MM.1S (cell line): ENCODE measurements at regions not wholly inside any gene's neighbourhood (a gene's known extent, or its start where the extent isn't known, plus 50 kb on each side); places are given as distances from the start of the nearest gene placed in this dataset.

ENCODE experiments used
- DNase-seq: peaks from one replicate; pipeline ENCODE4 v3.0.0-alpha.2; 2015
- H2AFZ ChIP-seq: fragments of 300-600 bp; sonication (generic); 2 replicates; pipeline ENCODE4 v1.6.0; 2016; ENCODE audit warnings: antibody characterized with exemption, low read length
- H3F3A ChIP-seq: fragments of 300-600 bp; sonication (generic); 2 replicates; pipeline ENCODE4 v1.6.1; 2016; ENCODE audit warnings: mild to moderate bottlenecking, antibody characterized with exemption, low read length, moderate library complexity, mixed read lengths; ENCODE audit not compliant: insufficient read depth
- H3K27ac ChIP-seq: fragments of 300-600 bp; sonication (generic); 2 replicates; pipeline ENCODE4 v1.5.1; 2016; ENCODE audit warnings: mild to moderate bottlenecking, low read length
- H3K27me3 ChIP-seq: fragments of 300-600 bp; sonication (generic); replicated peaks from 2 replicates; pipeline ENCODE4 v1.6.0; 2016; ENCODE audit warnings: low read length; ENCODE audit not compliant: insufficient read depth
- H3K36me3 ChIP-seq: fragments of 300-600 bp; sonication (generic); replicated peaks from 2 replicates; pipeline ENCODE4 v1.6.1; 2016; ENCODE audit warnings: mild to moderate bottlenecking, low read length, mixed read lengths; ENCODE audit not compliant: insufficient read depth
- H3K4me1 ChIP-seq: fragments of 300-600 bp; sonication (generic); 2 replicates; pipeline ENCODE4 v1.6.1; 2016; ENCODE audit warnings: low read length, mixed read lengths
- H3K4me2 ChIP-seq: fragments of 300-600 bp; sonication (generic); 2 replicates; pipeline ENCODE4 v1.6.0; 2016; ENCODE audit warnings: low read depth, low read length
- H3K4me3 ChIP-seq: fragments of 300-600 bp; sonication (generic); 2 replicates; pipeline ENCODE4 v1.5.1; 2016; ENCODE audit warnings: low read length, mixed read lengths
- H3K79me2 ChIP-seq: fragments of 300-600 bp; sonication (generic); 2 replicates; pipeline ENCODE4 v1.6.1; 2016; ENCODE audit warnings: mixed run types, low read length, mixed read lengths
- H3K9ac ChIP-seq: fragments of 300-600 bp; sonication (generic); 2 replicates; pipeline ENCODE4 v1.6.1; 2016; ENCODE audit warnings: low read length, mixed read lengths
- H3K9me2 ChIP-seq: fragments of 300-600 bp; sonication (generic); replicated peaks from 2 replicates; pipeline ENCODE4 v1.6.1; 2016; ENCODE audit warnings: mild to moderate bottlenecking, low read length, mixed read lengths; ENCODE audit not compliant: insufficient read depth
- H3K9me3 ChIP-seq: fragments of 300-600 bp; sonication (generic); replicated peaks from 2 replicates; pipeline ENCODE4 v1.6.1; 2016; ENCODE audit warnings: mild to moderate bottlenecking, low read length, mixed read lengths; ENCODE audit not compliant: insufficient read depth
- H4K20me1 ChIP-seq: fragments of 300-600 bp; sonication (generic); 2 replicates; pipeline ENCODE4 v1.6.1; 2016; ENCODE audit warnings: mild to moderate bottlenecking, low read length, moderate library complexity, mixed read lengths; ENCODE audit not compliant: insufficient read depth
- CTCF ChIP-seq: fragments of 300-600 bp; sonication (generic); IDR thresholded peaks from 2 replicates; pipeline ENCODE4 v1.5.1; 2016; ENCODE audit warnings: antibody characterized with exemption, low read length, mixed read lengths
- EZH2 ChIP-seq: fragments of 300-600 bp; sonication (generic); optimal IDR thresholded peaks from 2 replicates; pipeline ENCODE3; 2017; ENCODE audit warnings: low read depth, mild to moderate bottlenecking, antibody characterized with exemption, low read length, mixed read lengths
- EZH2phosphoT487 ChIP-seq: fragments of 300-600 bp; sonication (generic); IDR thresholded peaks from 2 replicates; pipeline ENCODE4 v1.6.1; 2018; ENCODE audit warnings: antibody characterized with exemption, low read length

DNA sequence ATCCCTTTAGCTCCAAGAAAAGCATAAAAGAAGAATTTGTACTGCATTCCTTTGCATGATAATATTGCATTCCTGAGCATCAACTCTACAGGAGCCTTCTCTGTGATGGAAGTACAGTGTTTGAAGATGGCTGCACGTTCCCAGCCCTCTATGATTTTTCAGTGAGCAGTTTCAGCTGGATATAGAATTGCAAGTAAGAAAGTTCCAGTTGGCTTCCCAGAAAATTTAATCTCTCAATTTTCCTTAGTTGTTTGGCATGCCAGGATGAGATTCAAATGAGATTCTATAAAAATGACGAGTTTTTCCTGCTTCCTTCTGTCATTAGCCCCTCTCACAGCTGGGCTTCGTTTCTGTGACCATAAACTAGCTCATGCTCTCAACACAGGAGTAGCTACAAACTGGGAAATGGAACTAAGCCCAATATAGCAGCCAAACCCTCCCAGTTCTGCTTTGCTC lies 109.9 kb downstream of the TTC8 start:
- no peaks in the 10 kb centered on the region for H3K9me3 ChIP-seq
- no peak overlapping the region for H3K27ac ChIP-seq
- H3K9ac ChIP-seq: no peak overlapping the region
- H3K36me3 ChIP-seq: no peaks in the 10 kb centered on the region
- no peak for DNase-seq
- no peak overlapping the region for H3K4me2 ChIP-seq
- H3F3A ChIP-seq: no peaks in the 10 kb centered on the region
- H3K27me3 ChIP-seq: no peaks in the 10 kb centered on the region
- H2AFZ ChIP-seq: no peak overlapping the region
- no peak overlapping the region for H3K4me3 ChIP-seq
- no peaks in the 10 kb centered on the region for H4K20me1 ChIP-seq
- no peak for TF ChIP-seq EZH2
- no peak for TF ChIP-seq EZH2phosphoT487
- TF ChIP-seq CTCF: no peak
- no peaks in the 10 kb centered on the region for H3K79me2 ChIP-seq
- no peaks in the 10 kb centered on the region for H3K9me2 ChIP-seq
- H3K4me1 ChIP-seq: no peaks in the 10 kb centered on the region

DNA sequence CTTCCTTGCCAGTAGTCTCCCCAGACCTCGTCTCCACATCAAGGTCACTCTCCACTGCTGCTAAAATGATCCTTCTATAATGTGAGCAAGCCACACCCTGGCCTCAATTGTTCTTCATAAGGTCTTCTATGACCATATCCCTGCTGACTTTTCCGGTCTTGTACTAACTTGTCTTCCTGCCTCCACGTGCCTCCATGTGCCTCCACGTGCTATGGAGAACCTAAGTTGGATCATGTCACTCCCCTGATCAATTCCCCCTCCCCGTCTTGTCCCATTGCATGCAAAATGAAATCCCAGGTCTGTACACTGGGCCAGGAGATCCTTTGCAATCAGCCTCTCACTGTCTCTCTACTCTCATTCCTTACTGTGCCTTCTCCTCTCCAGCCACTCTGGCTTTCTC lies 110.6 kb downstream of the TTC8 start:
- no peaks in the 10 kb centered on the region for H3F3A ChIP-seq
- H3K36me3 ChIP-seq: no peaks in the 10 kb centered on the region
- no peaks in the 10 kb centered on the region for H3K79me2 ChIP-seq
- DNase-seq: no peak
- H3K4me3 ChIP-seq: no peak overlapping the region
- no peaks in the 10 kb centered on the region for H4K20me1 ChIP-seq
- no peak overlapping the region for H3K27ac ChIP-seq
- no peak overlapping the region for H3K4me2 ChIP-seq
- no peaks in the 10 kb centered on the region for H3K9me3 ChIP-seq
- H2AFZ ChIP-seq: no peak overlapping the region
- H3K9ac ChIP-seq: no peak overlapping the region
- TF ChIP-seq EZH2 (no peak), CTCF (no peak), EZH2phosphoT487 (no peak)
- no peaks in the 10 kb centered on the region for H3K4me1 ChIP-seq
- no peaks in the 10 kb centered on the region for H3K27me3 ChIP-seq
- H3K9me2 ChIP-seq: no peaks in the 10 kb centered on the region

DNA sequence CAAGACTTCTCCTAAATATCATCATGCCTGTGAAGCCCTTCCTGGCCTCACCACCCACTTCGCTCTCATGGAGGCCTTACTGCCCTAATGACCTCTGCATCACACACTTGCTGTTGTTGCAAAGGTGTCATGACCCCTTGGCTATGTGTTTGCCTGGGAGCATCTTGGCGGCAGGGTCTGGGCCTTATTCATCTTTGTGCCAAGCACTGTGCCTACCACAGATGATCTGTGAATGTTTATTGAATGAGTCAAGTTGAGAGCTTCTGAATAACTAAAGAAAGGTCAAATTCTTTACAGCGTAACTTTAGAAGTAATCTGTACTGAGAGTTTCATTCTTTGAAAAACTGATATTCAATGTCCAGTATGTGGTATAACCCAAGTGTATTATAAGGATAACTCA lies 113.3 kb downstream of the TTC8 start:
- Histone ChIP-seq H3K27ac (no peak overlapping the region), H3K9me2 (no peaks in the 10 kb centered on the region), H3F3A (no peaks in the 10 kb centered on the region), H3K36me3 (no peaks in the 10 kb centered on the region), H3K9me3 (no peaks in the 10 kb centered on the region), H3K27me3 (no peaks in the 10 kb centered on the region), H3K4me1 (no peaks in the 10 kb centered on the region), H4K20me1 (no peaks in the 10 kb centered on the region), H2AFZ (no peak overlapping the region), H3K79me2 (no peaks in the 10 kb centered on the region), H3K4me3 (no peak overlapping the region), H3K9ac (no peak overlapping the region), H3K4me2 (no peak overlapping the region)
- DNase-seq: no peak
- TF ChIP-seq EZH2: no peak
- TF ChIP-seq EZH2phosphoT487: no peak
- TF ChIP-seq CTCF: no peak
